ENCODE measurements at regions not wholly inside any gene's neighbourhood (a gene's known extent, or its start where the extent isn't known, plus 50 kb on each side); places are given as distances from the start of the nearest gene placed in this dataset.

DNA sequence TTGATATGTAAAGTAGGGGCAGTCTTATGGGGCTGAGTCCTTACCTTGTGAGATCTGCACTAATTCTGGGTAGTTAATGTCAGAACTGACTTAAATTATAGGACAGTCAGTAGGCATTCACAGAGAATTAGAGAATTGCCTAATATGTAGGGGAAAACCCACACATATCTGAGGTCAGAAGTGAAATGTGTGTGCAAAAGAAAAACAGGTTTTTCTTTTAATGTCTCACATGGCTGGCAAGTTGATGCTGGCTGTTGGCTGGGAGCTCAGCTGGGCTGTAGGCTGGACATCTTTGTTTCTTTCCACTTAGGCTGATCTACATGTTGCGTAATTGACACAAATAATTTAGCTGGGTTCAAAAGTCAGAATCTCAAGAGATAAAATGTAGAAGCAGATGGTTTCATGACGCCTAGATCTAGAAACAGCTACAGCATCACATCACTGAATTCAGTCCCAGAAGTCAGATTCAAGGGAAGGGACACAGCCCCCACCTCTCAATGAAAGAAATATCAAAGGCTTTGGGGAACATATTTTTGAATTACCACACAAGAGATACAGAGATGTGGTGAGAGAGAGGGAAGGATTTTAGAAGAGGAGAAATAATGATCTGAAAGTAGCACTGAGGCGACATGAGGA is 98.9 kb downstream of the TNFSF18 start:
- Histone ChIP-seq H3K27me3 (ENCODE audit: low read length) (no peaks in the 10 kb centered on the region), H3K27ac (ENCODE audit: low read depth, low read length) (no peak overlapping the region), H3F3A (ENCODE audit: insufficient read depth) (no peaks in the 10 kb centered on the region), H3K79me2 (ENCODE audit: insufficient read depth, low read length) (no peaks in the 10 kb centered on the region), H2AFZ (ENCODE audit: low read depth, low read length, severe bottlenecking) (no peak overlapping the region), H3K9me3 (ENCODE audit: insufficient read depth, low read length) (no peaks in the 10 kb centered on the region), H3K9ac (ENCODE audit: low read length) (no peak overlapping the region), H3K9me2 (replicated peaks; ENCODE audit: insufficient read depth, low read length) (no peaks in the 10 kb centered on the region), H3K4me2 (ENCODE audit: low read depth, low read length, poor library complexity, severe bottlenecking) (no peak overlapping the region), H3K36me3 (ENCODE audit: low read length) (no peaks in the 10 kb centered on the region), H4K20me1 (ENCODE audit: low read depth, low read length) (no peaks in the 10 kb centered on the region), H3K4me3 (ENCODE audit: insufficient read depth, low read length, poor library complexity, severe bottlenecking) (no peak overlapping the region)
- no peak for TF ChIP-seq EZH2phosphoT487 (conservative IDR thresholded peaks at IDR 0.05; ENCODE audit: low read length)
- TF ChIP-seq, protein P1, sequence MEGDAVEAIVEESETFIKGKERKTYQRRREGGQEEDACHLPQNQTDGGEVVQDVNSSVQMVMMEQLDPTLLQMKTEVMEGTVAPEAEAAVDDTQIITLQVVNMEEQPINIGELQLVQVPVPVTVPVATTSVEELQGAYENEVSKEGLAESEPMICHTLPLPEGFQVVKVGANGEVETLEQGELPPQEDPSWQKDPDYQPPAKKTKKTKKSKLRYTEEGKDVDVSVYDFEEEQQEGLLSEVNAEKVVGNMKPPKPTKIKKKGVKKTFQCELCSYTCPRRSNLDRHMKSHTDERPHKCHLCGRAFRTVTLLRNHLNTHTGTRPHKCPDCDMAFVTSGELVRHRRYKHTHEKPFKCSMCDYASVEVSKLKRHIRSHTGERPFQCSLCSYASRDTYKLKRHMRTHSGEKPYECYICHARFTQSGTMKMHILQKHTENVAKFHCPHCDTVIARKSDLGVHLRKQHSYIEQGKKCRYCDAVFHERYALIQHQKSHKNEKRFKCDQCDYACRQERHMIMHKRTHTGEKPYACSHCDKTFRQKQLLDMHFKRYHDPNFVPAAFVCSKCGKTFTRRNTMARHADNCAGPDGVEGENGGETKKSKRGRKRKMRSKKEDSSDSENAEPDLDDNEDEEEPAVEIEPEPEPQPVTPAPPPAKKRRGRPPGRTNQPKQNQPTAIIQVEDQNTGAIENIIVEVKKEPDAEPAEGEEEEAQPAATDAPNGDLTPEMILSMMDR (IDR thresholded peaks at IDR 0.05; ENCODE audit: insufficient read depth, low read length, poor library complexity, severe bottlenecking), result no peak

DNA sequence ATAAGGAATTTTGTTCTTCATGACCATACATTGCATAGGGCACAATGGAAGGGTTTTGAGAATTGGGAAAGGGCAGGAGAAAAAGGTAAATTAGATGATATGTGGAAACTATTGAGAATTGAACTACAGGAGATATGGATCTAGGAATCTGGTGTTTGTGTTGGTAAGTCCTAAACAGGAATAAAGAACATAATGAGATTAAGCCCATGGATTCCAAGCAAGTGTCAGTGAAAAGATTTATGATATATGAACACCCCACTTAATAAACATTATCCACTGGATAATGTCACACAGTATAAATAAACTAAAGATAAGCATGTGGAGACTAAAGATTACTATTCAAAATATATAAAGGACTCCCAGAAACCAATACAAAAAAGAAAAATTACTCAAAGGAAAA is 98.2 kb downstream of the TNFSF18 start:
- Histone ChIP-seq H3K4me3 (ENCODE audit: insufficient read depth, low read length, poor library complexity, severe bottlenecking) (no peak overlapping the region), H3K36me3 (ENCODE audit: low read length) (no peaks in the 10 kb centered on the region), H3F3A (ENCODE audit: insufficient read depth) (no peaks in the 10 kb centered on the region), H3K27me3 (ENCODE audit: low read length) (no peaks in the 10 kb centered on the region), H3K79me2 (ENCODE audit: insufficient read depth, low read length) (no peaks in the 10 kb centered on the region), H3K4me2 (ENCODE audit: low read depth, low read length, poor library complexity, severe bottlenecking) (no peak overlapping the region), H3K27ac (ENCODE audit: low read depth, low read length) (no peak overlapping the region), H3K9me3 (ENCODE audit: insufficient read depth, low read length) (no peaks in the 10 kb centered on the region), H4K20me1 (ENCODE audit: low read depth, low read length) (no peaks in the 10 kb centered on the region), H2AFZ (ENCODE audit: low read depth, low read length, severe bottlenecking) (no peak overlapping the region), H3K9ac (ENCODE audit: low read length) (no peak overlapping the region), H3K9me2 (replicated peaks; ENCODE audit: insufficient read depth, low read length) (no peaks in the 10 kb centered on the region)
- no peak for TF ChIP-seq EZH2phosphoT487 (conservative IDR thresholded peaks at IDR 0.05; ENCODE audit: low read length)
- TF ChIP-seq, protein P1 (IDR thresholded peaks at IDR 0.05; ENCODE audit: insufficient read depth, low read length, poor library complexity, severe bottlenecking), result no peak

DNA sequence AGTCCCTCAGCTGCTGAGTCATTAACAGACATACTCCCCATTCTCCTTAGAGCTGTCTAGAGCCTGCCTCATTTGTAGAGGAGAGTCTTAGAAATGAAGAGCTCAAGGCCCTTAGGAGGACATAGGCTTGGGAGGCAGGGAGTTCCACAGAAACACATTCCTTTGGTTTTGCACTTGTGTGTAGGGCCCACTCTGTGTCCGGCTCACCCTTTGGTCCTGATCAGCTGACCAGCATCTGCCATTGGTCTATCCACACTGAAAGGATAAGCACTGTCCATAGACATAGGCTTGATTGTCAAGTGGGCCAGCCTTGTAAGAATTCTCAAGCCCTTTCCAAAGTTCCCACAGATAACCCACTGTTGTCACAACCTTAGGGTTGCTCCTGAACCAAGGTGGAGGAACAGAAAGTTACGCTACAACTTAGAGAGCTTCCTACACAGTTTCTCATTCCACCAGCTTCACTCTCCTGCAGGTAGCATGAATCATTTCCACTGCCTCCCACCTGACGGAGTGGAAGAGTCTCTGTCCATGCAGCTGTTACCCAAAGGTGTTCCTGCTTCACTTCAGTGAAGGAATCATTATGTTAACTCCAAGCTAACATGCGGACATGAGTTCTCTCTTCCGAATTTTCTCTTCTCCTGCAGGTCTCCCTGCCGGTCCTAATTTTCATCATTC is 96.1 kb downstream of the TNFSF18 start:
- Histone ChIP-seq H3K4me3 (ENCODE audit: insufficient read depth, low read length, poor library complexity, severe bottlenecking) (no peak overlapping the region), H4K20me1 (ENCODE audit: low read depth, low read length) (no peaks in the 10 kb centered on the region), H3K4me2 (ENCODE audit: low read depth, low read length, poor library complexity, severe bottlenecking) (no peak overlapping the region), H3K27me3 (ENCODE audit: low read length) (no peaks in the 10 kb centered on the region), H3K9ac (ENCODE audit: low read length) (no peak overlapping the region), H3K27ac (ENCODE audit: low read depth, low read length) (no peak overlapping the region), H3K9me2 (replicated peaks; ENCODE audit: insufficient read depth, low read length) (no peaks in the 10 kb centered on the region), H3K79me2 (ENCODE audit: insufficient read depth, low read length) (no peaks in the 10 kb centered on the region), H3F3A (ENCODE audit: insufficient read depth) (no peaks in the 10 kb centered on the region), H3K36me3 (ENCODE audit: low read length) (no peaks in the 10 kb centered on the region), H2AFZ (ENCODE audit: low read depth, low read length, severe bottlenecking) (no peak overlapping the region), H3K9me3 (ENCODE audit: insufficient read depth, low read length) (no peaks in the 10 kb centered on the region)
- TF ChIP-seq, protein P1 (IDR thresholded peaks at IDR 0.05; ENCODE audit: insufficient read depth, low read length, poor library complexity, severe bottlenecking), result no peak
- no peak for TF ChIP-seq EZH2phosphoT487 (conservative IDR thresholded peaks at IDR 0.05; ENCODE audit: low read length)

All from SU-DHL-6 (cell line).